Endodermal cell (in vitro differentiated cells): ENCODE measurements at regions not wholly inside any gene's neighbourhood (a gene's known extent, or its start where the extent isn't known, plus 50 kb on each side); places are given as distances from the start of the nearest gene placed in this dataset.

Experiments
- DNase-seq: peaks from one replicate; pipeline ENCODE4 v3.0.0-alpha.2; 2017
- H3K27ac ChIP-seq: 2 replicates; pipeline ENCODE4 v1.5.1; 2013; ENCODE audit warnings: mild to moderate bottlenecking, low read depth, low read length, moderate library complexity
- H3K27me3 ChIP-seq: 2 replicates; pipeline ENCODE4 v1.6.1; 2013; ENCODE audit warnings: mild to moderate bottlenecking, low read length, moderate library complexity; ENCODE audit not compliant: insufficient read depth, control insufficient read depth, poor library complexity, severe bottlenecking
- H3K36me3 ChIP-seq: 2 replicates; pipeline ENCODE4 v1.7.0; 2013; ENCODE audit warnings: mild to moderate bottlenecking, low read length, moderate library complexity; ENCODE audit not compliant: control insufficient read depth, insufficient read depth
- H3K4me1 ChIP-seq: one replicate; pipeline ENCODE4 v1.7.0; 2013; ENCODE audit warnings: low read length; ENCODE audit not compliant: control insufficient read depth, insufficient read depth
- H3K4me3 ChIP-seq: 2 replicates; pipeline ENCODE4 v1.5.1; 2013; ENCODE audit warnings: mild to moderate bottlenecking, low read length, moderate library complexity
- H3K9ac ChIP-seq: 2 replicates; pipeline ENCODE4 v1.6.1; 2013; ENCODE audit warnings: mild to moderate bottlenecking, low read length, moderate library complexity; ENCODE audit not compliant: poor library complexity, severe bottlenecking; ENCODE audit errors: extremely low read depth
- H3K9me3 ChIP-seq: 2 replicates; pipeline ENCODE4 v1.6.1; 2013; ENCODE audit warnings: mild to moderate bottlenecking, low read length, moderate library complexity; ENCODE audit not compliant: control insufficient read depth
- H3K27ac Mint-ChIP-seq: 2 replicates; pipeline ENCODE4 v1.8.0; 2020; ENCODE audit warnings: mixed read lengths
- H3K27me3 Mint-ChIP-seq: 2 replicates; pipeline ENCODE4 v1.8.0; 2021; ENCODE audit warnings: mild to moderate bottlenecking, mixed read lengths; ENCODE audit not compliant: insufficient read depth
- H3K36me3 Mint-ChIP-seq: 2 replicates; pipeline ENCODE4 v1.8.0; 2020; ENCODE audit warnings: low read depth, mixed read lengths
- H3K4me1 Mint-ChIP-seq: 2 replicates; pipeline ENCODE4 v1.8.0; 2020; ENCODE audit warnings: mixed read lengths
- H3K4me3 Mint-ChIP-seq: 2 replicates; pipeline ENCODE4 v1.8.0; 2020; ENCODE audit warnings: mild to moderate bottlenecking, moderate library complexity, mixed read lengths
- H3K9me3 Mint-ChIP-seq: 2 replicates; pipeline ENCODE4 v1.8.0; 2020; ENCODE audit warnings: mild to moderate bottlenecking, mixed read lengths
- WGBS, 2 experiments: methylation state at CpG; one replicate each; pipeline versions ENCODE4 v1.1.5 to v1.1.7; 2013; ENCODE audit warnings: missing lambda C conversion rate in 2 of 2, mixed read lengths in 1 of 2; ENCODE audit not compliant: insufficient coverage in 1 of 2, insufficient read length in 1 of 2; 5-methylcytosine and 5-hydroxymethylcytosine counted together
- TF ChIP-seq, protein P1 (sequence below): fragments of 200-600 bp; sonication (generic); conservative IDR thresholded peaks from 2 replicates; pipeline ENCODE4 v1.5.0; 2021; ENCODE audit warnings: antibody characterized with exemption, mild to moderate bottlenecking

DNA sequence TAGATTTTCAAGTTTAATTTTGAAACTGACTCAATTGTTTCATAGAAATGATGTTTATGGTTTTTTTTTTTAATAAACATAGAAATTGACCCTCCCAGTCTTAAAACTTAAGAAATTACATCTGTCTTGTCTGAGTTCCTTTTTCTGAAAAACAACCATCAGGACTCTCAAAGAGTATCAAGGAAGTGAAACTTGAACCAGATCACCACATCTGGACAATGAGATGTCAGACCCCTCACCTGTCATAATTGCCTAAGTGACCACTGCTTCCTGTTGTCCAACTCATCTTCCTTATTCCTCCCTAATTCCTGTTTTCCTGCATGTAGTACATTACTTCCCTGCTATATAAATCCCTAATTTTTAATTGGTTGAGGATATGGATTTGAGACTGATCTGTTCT, 441.5 kb upstream of the ARHGEF26 start:
- TF ChIP-seq, protein P1, sequence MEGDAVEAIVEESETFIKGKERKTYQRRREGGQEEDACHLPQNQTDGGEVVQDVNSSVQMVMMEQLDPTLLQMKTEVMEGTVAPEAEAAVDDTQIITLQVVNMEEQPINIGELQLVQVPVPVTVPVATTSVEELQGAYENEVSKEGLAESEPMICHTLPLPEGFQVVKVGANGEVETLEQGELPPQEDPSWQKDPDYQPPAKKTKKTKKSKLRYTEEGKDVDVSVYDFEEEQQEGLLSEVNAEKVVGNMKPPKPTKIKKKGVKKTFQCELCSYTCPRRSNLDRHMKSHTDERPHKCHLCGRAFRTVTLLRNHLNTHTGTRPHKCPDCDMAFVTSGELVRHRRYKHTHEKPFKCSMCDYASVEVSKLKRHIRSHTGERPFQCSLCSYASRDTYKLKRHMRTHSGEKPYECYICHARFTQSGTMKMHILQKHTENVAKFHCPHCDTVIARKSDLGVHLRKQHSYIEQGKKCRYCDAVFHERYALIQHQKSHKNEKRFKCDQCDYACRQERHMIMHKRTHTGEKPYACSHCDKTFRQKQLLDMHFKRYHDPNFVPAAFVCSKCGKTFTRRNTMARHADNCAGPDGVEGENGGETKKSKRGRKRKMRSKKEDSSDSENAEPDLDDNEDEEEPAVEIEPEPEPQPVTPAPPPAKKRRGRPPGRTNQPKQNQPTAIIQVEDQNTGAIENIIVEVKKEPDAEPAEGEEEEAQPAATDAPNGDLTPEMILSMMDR: no peak
- no peak overlapping the region for H3K9ac ChIP-seq
- no peaks in the 10 kb centered on the region for H3K36me3 Mint-ChIP-seq
- H3K4me3 Mint-ChIP-seq: no peak overlapping the region
- no peak overlapping the region for H3K27ac Mint-ChIP-seq
- no peaks in the 10 kb centered on the region for H3K36me3 ChIP-seq
- H3K9me3 ChIP-seq: peaks cover 5% of the 10 kb centered on the region
- no peaks in the 10 kb centered on the region for H3K27me3 ChIP-seq
- no peak overlapping the region for H3K4me3 ChIP-seq
- no peaks in the 10 kb centered on the region for H3K4me1 ChIP-seq
- peaks cover 11% of the 10 kb centered on the region for H3K4me1 Mint-ChIP-seq
- DNase-seq: no peak
- H3K27ac ChIP-seq: no peak overlapping the region
- no peaks in the 10 kb centered on the region for H3K27me3 Mint-ChIP-seq
- no peaks in the 10 kb centered on the region for H3K9me3 Mint-ChIP-seq

DNA sequence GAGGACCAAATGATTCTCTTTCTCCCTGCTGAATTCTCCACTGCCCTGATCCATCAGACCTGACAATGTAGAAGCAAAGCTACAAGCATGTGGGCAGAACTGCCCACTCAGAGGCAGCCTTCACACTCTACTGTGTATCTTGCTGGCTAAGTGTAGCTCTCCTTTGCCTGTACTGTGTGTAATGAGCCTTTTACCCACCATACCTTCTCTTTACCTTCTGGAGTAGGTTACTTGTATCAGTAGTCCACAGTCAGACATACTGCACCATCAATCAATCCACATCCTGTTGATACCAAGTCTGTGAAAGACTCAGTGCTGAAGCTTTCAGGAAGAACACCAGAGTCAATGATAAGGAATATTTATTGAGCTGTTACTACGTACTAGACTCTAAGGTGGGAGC, 440.7 kb upstream of the ARHGEF26 start:
- Histone ChIP-seq H3K36me3 (no peaks in the 10 kb centered on the region), H3K9me3 (peaks cover 5% of the 10 kb centered on the region), H3K27me3 (no peaks in the 10 kb centered on the region), H3K4me3 (no peak overlapping the region), H3K27ac (no peak overlapping the region), H3K9ac (no peak overlapping the region), H3K4me1 (no peaks in the 10 kb centered on the region)
- no peak overlapping the region for H3K27ac Mint-ChIP-seq
- no peak for DNase-seq
- peaks cover 11% of the 10 kb centered on the region for H3K4me1 Mint-ChIP-seq
- no peaks in the 10 kb centered on the region for H3K36me3 Mint-ChIP-seq
- WGBS, 2 experiments: 100% methylated on average over 1 of the region's 1 CpG; no CpG with 5 or more reads in 1 of the 2 experiments
- TF ChIP-seq, protein P1: no peak
- H3K27me3 Mint-ChIP-seq: no peaks in the 10 kb centered on the region
- no peaks in the 10 kb centered on the region for H3K9me3 Mint-ChIP-seq
- no peak overlapping the region for H3K4me3 Mint-ChIP-seq

DNA sequence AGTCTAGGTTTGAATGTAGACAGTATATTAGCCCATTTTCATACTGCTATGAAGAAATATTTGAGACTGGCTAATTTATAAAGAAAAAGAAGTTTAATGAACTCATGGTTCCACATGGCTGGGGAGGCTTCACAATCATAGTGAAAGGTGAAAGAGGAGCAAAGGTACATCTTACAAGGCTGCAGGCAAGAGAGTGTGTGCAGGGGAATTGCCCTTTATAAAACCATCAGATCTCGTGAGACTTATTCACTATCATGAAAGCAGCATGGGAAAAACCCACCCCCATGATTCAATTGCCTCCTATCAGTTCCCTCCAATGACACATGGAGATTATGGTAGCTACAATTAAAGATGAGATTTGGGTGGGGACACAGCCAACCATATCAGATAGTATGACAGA, 440.1 kb upstream of the ARHGEF26 start:
- Histone ChIP-seq H3K27ac (no peak overlapping the region), H3K36me3 (no peaks in the 10 kb centered on the region), H3K9ac (no peak overlapping the region), H3K4me1 (no peaks in the 10 kb centered on the region), H3K4me3 (no peak overlapping the region), H3K9me3 (peaks cover 5% of the 10 kb centered on the region), H3K27me3 (no peaks in the 10 kb centered on the region)
- H3K4me1 Mint-ChIP-seq: peaks cover 11% of the 10 kb centered on the region
- no peak overlapping the region for H3K4me3 Mint-ChIP-seq
- H3K27ac Mint-ChIP-seq: no peak overlapping the region
- WGBS, 2 experiments: 100% methylated on average over 1 of the region's 1 CpG; no CpG with 5 or more reads in 1 of the 2 experiments
- DNase-seq: no peak
- H3K27me3 Mint-ChIP-seq: no peaks in the 10 kb centered on the region
- H3K36me3 Mint-ChIP-seq: no peaks in the 10 kb centered on the region
- TF ChIP-seq, protein P1: no peak
- H3K9me3 Mint-ChIP-seq: no peaks in the 10 kb centered on the region
